Osteoblast (primary cell): ENCODE measurements at regions not wholly inside any gene's neighbourhood (a gene's known extent, or its start where the extent isn't known, plus 50 kb on each side); places are given as distances from the start of the nearest gene placed in this dataset.

Source experiments
- DNase-seq: peaks from one replicate; pipeline ENCODE4 v3.0.0; 2011; ENCODE audit warnings: low spot score, mixed read lengths; ENCODE audit not compliant: insufficient read length; ENCODE audit errors: missing footprints
- H2AFZ ChIP-seq: 2 replicates; pipeline ENCODE4 v1.6.0; 2011; ENCODE audit warnings: mild to moderate bottlenecking, low read length
- H3K27ac ChIP-seq: 2 replicates; pipeline ENCODE4 v1.5.1; 2011; ENCODE audit warnings: mild to moderate bottlenecking, low read depth, low read length, moderate library complexity
- H3K27me3 ChIP-seq: 2 replicates; pipeline ENCODE4 v1.6.0; 2012; ENCODE audit warnings: mild to moderate bottlenecking, control low read depth, inconsistent platforms, low read length, moderate library complexity; ENCODE audit not compliant: insufficient read depth
- H3K36me3 ChIP-seq: 2 replicates; pipeline ENCODE4 v1.5.1; 2011; ENCODE audit warnings: mild to moderate bottlenecking, low read length, control low read depth, moderate library complexity; ENCODE audit not compliant: insufficient read depth
- H3K4me1 ChIP-seq: 2 replicates; pipeline ENCODE4 v1.5.1; 2011; ENCODE audit warnings: mild to moderate bottlenecking, low read length, control low read depth, moderate library complexity; ENCODE audit not compliant: insufficient read depth
- H3K4me2 ChIP-seq: 2 replicates; pipeline ENCODE4 v1.6.0; 2011; ENCODE audit warnings: mild to moderate bottlenecking, low read length; ENCODE audit not compliant: insufficient read depth
- H3K4me3 ChIP-seq: fragments of 200-600 bp; sonication (generic); 3 replicates; pipeline ENCODE4 v1.5.1; 2012; ENCODE audit warnings: mild to moderate bottlenecking, low read length, inconsistent platforms; ENCODE audit not compliant: insufficient read depth
- H3K79me2 ChIP-seq: 2 replicates; pipeline ENCODE4 v1.6.0; 2012; ENCODE audit warnings: mild to moderate bottlenecking, low read length, control low read depth, inconsistent platforms; ENCODE audit not compliant: insufficient read depth
- H3K9me3 ChIP-seq: 2 replicates; pipeline ENCODE4 v1.5.1; 2011; ENCODE audit warnings: low read depth, low read length, control low read depth
- H4K20me1 ChIP-seq: 2 replicates; pipeline ENCODE4 v1.6.0; 2012; ENCODE audit warnings: mild to moderate bottlenecking, low read length, control low read depth; ENCODE audit not compliant: insufficient read depth
- TF ChIP-seq, protein P1 (sequence below): IDR thresholded peaks from 2 replicates; pipeline ENCODE4 v1.5.1; 2011; ENCODE audit warnings: mild to moderate bottlenecking, low read depth, low read length, moderate library complexity; ENCODE audit errors: extremely low read depth

DNA sequence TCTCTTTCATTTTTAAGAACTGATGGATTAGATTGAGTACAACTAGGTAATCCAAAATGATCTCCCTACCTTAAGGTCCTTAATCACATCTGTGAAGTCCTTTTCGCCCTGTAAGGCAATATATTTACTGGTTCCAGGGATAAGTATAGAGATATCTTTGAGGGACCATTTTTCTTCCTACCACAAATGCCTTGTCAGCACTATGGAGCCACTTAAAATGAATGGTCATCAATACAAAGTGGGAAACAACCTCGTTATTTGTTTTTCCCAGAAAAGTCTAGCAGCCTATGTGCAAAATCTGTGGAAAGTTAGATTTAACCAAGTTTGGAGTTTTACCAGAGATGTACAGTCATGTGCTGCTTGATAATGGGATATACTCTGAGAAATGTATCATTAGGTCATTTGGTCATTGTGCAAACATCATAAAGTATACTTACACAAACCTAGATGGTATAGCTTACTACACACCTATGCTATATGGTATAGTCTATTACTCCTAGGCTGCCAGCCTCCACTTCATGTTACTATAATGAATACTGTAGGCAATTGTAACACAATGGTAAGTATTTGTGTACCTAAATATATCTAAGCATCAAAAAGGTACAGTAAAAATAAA lies 366.2 kb upstream of the TMEM229A start:
- H3K4me2 ChIP-seq, result no peak overlapping the region
- no peaks in the 10 kb centered on the region for H3K36me3 ChIP-seq
- no peaks in the 10 kb centered on the region for H3K4me1 ChIP-seq
- TF ChIP-seq, protein P1, sequence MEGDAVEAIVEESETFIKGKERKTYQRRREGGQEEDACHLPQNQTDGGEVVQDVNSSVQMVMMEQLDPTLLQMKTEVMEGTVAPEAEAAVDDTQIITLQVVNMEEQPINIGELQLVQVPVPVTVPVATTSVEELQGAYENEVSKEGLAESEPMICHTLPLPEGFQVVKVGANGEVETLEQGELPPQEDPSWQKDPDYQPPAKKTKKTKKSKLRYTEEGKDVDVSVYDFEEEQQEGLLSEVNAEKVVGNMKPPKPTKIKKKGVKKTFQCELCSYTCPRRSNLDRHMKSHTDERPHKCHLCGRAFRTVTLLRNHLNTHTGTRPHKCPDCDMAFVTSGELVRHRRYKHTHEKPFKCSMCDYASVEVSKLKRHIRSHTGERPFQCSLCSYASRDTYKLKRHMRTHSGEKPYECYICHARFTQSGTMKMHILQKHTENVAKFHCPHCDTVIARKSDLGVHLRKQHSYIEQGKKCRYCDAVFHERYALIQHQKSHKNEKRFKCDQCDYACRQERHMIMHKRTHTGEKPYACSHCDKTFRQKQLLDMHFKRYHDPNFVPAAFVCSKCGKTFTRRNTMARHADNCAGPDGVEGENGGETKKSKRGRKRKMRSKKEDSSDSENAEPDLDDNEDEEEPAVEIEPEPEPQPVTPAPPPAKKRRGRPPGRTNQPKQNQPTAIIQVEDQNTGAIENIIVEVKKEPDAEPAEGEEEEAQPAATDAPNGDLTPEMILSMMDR, result no peak
- no peak overlapping the region for H2AFZ ChIP-seq
- H3K4me3 ChIP-seq, result no peak overlapping the region
- H3K79me2 ChIP-seq, result no peaks in the 10 kb centered on the region
- no peaks in the 10 kb centered on the region for H4K20me1 ChIP-seq
- no peaks in the 10 kb centered on the region for H3K9me3 ChIP-seq
- no peaks in the 10 kb centered on the region for H3K27me3 ChIP-seq
- H3K27ac ChIP-seq, result no peak overlapping the region
- no peak for DNase-seq

DNA sequence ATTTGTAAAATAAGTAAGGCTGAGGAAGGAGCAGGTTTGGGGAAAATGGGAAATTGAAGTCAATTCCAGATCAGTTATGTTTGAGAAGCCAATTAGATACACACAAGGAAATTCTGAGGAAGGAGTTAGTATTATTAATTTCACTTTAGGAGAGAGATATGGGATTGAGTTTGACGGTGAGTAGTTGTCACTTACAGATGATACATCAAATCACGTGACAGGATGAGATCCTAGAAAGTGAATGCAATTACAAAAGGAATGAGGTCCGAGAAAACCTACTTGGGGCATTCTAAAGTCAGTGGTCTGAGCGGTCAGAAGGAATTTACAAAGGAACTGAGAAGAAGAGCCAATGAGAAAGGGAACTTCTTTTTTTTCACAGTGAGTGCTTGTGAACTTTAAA lies 364.3 kb upstream of the TMEM229A start:
- no peak overlapping the region for H3K27ac ChIP-seq
- H3K36me3 ChIP-seq, result no peaks in the 10 kb centered on the region
- no peaks in the 10 kb centered on the region for H3K79me2 ChIP-seq
- H2AFZ ChIP-seq, result no peak overlapping the region
- no peaks in the 10 kb centered on the region for H3K4me1 ChIP-seq
- no peak overlapping the region for H3K4me3 ChIP-seq
- peak; percentile 27 for DNase-seq
- TF ChIP-seq, protein P1, result no peak
- no peaks in the 10 kb centered on the region for H3K9me3 ChIP-seq
- no peaks in the 10 kb centered on the region for H4K20me1 ChIP-seq
- no peak overlapping the region for H3K4me2 ChIP-seq
- H3K27me3 ChIP-seq, result no peaks in the 10 kb centered on the region

DNA sequence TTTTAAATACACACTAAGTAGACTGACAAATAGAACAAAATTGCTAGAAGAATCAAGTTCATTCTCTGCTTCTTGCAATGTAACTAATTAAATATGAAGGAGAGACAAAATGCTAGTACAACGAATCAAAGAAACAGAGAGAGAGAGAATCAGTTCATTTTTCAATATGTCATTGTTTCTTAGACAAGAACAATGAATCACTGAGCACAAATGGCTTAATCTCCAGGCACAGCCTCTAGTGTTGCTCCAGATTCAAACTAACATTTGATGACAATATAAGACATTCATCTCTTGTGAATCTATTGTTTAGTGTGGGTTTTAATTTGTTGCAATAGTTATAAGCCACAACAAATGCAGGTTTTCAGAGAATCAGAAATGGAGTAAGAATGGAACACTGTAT lies 357.4 kb upstream of the TMEM229A start:
- Histone ChIP-seq H3K4me1 (no peaks in the 10 kb centered on the region), H3K9me3 (no peaks in the 10 kb centered on the region), H3K4me2 (no peak overlapping the region), H3K36me3 (no peaks in the 10 kb centered on the region), H3K79me2 (no peaks in the 10 kb centered on the region), H4K20me1 (no peaks in the 10 kb centered on the region), H3K4me3 (no peak overlapping the region), H3K27me3 (no peaks in the 10 kb centered on the region), H2AFZ (no peak overlapping the region), H3K27ac (no peak overlapping the region)
- TF ChIP-seq, protein P1, result no peak
- DNase-seq, result no peak

DNA sequence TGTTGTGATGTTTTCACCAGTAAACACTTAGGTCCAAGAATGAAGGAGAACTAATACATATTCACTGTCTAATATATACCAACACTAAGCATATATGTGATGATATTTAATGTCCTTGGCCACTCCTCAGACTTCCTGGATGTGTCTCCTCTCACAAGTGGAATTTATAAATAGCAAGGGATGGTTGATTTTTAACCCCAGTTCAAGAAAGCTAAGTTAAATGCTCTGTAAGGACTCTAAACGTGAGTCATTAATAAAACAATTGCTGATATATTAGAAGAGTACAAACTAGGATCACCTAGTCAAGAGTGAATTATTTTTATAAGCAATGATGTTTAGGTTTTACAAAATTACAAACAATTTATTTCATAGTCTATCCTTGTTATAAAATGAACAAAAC lies 355.9 kb upstream of the TMEM229A start:
- no peak overlapping the region for H2AFZ ChIP-seq
- DNase-seq, result no peak
- TF ChIP-seq, protein P1, result no peak
- no peak overlapping the region for H3K27ac ChIP-seq
- no peaks in the 10 kb centered on the region for H3K9me3 ChIP-seq
- H4K20me1 ChIP-seq, result no peaks in the 10 kb centered on the region
- no peak overlapping the region for H3K4me2 ChIP-seq
- H3K27me3 ChIP-seq, result no peaks in the 10 kb centered on the region
- no peaks in the 10 kb centered on the region for H3K79me2 ChIP-seq
- no peaks in the 10 kb centered on the region for H3K4me1 ChIP-seq
- H3K36me3 ChIP-seq, result no peaks in the 10 kb centered on the region
- H3K4me3 ChIP-seq, result no peak overlapping the region
